ENCODE measurements at regions not wholly inside any gene's neighbourhood (a gene's known extent, or its start where the extent isn't known, plus 50 kb on each side); places are given as distances from the start of the nearest gene placed in this dataset.
"Not testable (repeated sequence)": the region's sequence is repeated elsewhere in the genome, so short reads cannot be mapped to it uniquely, and the experiment has no call there.

DNA sequence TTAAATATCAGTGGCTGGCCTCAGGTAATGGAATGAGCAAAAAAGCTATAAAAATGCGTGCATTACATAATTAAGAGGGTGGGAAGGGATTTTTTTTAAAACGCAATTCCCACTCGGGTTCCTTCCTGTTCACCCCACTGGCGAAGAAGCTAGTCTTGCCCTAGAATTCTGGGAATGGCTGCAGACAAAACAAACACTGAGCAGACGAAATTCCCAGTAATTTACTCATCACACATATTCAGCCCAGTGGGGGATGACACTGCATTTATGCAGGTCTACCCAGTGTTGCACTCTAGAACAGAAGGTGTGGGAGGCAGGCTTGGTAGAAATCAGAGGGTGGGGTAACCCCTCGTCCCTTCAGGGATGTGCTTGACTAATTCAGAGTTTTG is 2695.0 kb upstream of the DEFB115 start:
- DNase-seq, result no peak

DNA sequence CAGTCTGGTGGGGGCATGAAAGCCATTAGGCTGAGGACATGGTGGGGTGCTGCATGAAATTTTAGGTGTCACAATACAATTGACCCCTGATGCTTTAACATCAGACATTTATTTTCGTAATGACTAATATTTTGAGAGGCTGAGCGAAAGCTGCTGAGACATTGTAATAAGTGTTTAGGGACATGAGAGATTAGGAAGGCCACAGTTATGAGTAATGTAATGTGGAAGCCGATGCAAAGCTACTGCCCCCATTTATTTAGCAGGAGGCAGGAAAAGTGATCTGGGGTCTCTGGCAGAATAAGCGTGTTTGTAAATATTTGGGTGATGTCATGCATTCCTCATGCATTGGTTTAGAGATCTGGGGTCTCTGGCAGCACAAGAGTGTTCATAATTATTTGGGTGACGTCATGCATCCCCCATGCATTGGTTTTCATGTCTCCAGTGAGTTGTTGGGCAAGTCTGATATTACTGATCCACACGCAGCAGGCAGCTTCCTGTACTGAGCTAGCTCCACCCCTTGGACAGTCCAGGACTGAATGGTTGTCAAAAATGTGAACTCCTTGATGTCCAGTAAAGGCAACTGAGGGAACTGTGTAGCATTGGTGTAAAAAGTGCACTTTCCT is 2694.5 kb upstream of the DEFB115 start:
- DNase-seq, result not testable (repeated sequence)

DNA sequence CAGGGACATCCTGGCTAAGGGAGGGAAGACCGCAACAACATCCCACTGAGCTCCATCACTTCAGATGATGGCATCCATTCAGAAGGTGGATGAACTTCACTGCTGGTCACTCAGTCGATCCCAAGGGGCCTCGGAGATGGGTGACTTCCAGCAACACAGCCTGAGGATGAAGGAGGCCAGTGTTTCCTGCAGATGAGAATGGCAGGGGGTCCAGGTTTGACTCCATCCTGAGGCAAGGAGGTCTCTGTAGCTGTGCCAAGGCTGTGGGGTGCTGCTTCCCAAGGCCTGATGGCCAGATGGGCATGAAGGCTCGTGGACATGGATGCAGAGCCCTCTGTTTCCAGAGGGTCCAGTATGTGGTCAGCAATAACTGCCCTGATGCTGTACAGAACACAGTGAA is 2693.4 kb upstream of the DEFB115 start:
- DNase-seq, result not testable (repeated sequence)

DNA sequence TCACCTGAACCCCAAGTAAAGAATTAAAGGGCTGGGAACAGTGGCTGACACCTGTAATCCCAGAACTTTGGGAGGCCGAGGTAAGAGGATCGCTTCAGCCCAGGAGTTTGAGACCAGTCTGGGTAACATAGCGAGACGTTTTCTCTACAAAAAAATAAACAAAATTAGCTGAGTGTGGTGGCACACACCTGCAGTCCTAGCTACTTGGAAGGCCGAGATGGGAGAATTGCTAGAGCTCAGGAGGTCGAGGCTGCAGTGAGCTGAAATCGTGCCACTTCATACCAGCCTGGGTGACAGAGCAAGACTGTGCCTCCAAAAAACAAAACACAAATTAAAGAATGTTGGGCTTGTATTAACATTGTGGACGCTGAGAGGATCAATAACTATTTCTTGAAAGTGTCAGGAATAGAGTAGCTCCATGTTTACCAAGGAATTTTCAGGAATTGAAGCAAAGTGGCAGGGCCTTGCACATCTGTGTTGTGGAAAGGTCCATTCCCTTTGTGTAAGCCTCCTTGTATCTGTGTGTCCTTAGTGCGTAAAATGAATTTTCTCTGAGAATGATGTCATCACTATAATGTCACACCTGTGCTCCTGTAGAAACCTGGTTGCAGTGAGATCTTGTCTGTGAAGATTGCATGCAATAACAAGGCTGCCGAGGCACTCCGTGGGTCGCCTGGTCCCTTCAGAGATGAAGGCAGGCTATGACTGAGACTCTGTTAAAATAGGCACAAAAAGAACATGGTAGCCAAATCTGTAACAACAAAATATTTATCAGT is 2692.6 kb upstream of the DEFB115 start:
- not testable (repeated sequence) for DNase-seq

DNA sequence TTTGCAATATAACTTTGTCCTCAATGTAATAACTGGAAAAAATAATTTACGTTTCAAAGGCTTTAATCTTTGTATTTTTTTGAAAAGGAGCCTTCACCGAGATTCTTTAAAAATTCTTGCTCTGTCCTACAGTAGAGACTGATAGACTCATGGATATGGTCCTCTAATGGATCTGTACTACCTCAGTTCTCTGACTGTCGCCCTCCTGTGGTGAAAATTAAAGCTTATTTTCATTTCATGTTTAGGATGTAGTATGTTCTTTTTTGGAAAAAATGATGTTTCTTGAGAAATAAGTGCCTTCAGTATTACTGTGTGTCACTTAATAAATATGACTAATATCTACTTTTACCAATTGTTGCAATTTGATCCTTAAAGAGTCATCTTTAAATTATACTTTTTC is 2681.5 kb upstream of the DEFB115 start:
- DNase-seq, result peak; percentile 6

DNA sequence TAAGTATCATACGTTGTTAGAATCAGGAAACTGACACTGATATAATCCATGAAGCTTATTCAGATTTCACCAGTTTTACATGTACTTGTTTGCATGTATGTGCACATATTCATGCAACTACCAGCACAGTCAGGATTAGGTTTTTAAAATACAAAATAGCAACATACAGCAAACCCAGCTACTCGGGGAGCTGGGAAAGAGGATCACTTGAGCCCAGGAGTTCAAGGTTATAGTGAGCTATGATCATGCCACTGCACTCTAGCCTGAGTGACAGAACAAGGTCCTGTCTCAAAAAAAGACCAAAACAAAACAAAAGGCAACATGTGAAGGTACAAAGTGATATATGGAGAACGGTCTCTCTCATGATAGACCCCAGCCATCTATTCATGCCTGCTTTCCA is 2665.8 kb upstream of the DEFB115 start:
- not testable (repeated sequence) for DNase-seq

DNA sequence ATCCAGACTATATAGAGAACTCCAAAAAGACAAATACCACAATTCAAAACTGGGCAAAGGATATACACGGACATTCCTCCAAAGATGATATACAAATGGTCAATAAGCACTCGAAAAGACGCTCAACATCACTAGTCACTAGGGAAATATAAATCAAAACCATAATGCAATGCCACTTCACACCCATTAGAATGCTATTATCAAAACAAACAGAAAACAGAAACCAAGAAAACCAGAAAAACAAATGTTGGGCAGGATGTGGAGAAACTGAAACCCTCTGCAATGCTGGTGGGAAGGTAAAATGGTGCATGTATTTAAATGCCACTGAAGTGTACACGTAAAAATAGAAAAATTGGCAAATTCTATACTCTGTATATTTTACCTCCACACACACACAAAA is 2664.1 kb upstream of the DEFB115 start:
- not testable (repeated sequence) for DNase-seq

DNA sequence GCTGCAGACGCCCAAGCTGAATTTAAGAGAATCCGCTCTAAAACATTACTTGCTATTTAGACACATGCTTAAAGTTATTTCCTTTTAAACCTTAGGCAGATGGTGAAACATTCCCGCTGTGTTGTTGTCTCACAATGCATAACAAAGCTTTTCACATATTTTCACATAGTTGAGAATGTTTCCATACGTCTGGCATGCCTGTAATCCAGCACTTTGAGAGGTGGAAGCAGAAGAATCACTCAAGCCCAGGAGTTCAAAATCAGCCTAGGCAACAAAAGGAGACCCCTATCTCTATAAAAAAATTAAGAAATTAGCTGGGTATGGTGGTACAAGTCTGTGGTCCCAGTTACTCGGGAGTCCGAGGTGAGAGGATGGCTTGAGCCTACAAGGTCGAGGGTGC is 2663.0 kb upstream of the DEFB115 start:
- DNase-seq, result not testable (repeated sequence)

DNA sequence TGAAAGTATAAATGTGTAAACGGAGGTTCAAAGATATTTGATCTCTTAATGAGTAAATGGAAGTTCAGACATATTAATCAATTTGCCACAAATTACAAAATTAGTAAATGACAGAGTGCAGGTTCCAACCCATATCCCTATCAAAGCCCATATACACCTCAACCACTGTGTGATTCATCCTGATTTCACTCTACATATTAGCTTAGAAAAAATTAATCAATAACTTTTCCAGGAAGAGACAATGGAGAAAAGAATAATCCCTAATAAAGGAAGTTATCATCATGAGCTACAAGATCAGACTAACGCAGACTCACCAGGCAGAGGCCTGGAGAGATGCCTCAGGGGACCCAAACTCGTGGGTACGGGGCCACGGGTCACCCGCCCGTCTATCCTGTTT is 2655.5 kb upstream of the DEFB115 start:
- DNase-seq, result not testable (repeated sequence)

DNA sequence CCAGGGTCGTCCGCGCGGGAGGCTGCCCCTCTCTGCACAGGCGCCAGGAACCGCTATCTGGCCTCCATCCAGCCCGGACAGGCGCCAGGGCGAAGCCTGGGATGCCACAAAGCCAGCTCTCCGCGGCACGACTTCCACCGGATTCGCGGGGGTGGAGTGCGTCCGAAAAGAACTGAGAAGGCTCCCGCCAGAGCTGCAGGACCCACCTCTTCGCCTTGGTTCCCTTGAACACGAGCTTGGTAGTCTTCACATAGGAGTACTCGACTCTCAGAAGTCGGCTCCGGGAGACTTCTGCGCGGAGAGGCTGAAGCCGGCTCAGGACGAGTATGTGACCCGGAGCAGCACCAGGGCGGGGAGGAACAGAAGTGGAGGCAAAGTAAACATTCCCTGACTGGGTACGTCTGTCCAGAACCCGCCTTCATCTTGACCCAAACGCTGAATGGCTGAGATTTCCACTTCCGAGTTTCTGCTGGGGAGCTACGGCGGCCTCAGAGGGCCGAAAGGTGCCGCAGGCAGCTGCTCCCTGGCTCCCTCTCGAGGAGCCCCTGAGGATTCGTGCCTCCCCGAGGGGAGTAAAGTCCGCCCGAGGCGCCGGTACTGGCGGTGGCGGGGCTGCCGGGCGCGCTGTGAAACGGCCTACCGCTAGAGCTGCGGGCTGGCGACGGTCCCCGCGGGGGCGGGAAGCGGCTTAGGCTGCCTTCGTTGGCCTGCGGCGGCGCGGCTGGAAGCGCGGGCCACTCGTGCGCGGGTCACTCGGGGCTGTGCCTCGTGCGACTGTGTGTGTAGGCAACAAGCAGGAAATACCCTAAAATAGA is 2654.9 kb upstream of the DEFB115 start:
- DNase-seq, result peak; percentile 87

DNA sequence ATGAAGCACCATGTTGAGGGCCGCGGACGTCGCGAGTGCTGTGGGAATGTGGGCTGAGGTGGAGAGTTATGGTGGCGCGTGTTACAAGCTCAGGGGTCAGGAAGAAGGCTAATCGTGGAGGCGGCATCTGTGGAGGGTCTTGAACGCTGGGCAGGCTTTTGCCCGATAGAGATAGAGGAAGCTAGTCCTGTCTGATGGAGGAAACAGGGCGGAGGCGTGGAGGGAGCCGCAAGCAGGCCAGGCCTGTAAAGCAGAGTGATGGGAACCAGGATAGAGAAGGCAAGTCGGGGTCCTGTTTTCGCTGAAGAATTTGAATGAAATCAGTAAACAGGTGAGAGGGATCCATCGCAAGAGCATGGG is 2654.3 kb upstream of the DEFB115 start:
- DNase-seq, result not testable (repeated sequence)

DNA sequence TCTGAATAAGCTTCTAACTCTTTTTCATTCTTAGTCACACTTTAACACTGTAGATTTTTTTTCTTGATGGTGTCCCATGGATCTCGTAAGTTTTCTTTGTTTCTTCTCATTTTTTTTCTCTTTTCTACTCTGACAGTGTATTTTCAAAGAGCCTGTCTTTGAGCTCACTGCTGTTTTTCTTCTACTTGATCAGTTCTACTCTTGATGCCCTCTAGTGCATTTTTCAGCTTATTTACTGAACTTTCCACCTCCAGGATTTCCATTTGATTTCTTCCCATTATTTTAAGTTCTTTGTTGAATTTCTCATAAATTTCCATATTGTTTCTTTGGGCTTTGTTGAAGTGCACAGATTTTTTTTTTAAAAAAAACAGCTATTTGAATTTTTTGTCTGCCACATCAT is 2641.1 kb upstream of the DEFB115 start:
- no peak for DNase-seq

DNA sequence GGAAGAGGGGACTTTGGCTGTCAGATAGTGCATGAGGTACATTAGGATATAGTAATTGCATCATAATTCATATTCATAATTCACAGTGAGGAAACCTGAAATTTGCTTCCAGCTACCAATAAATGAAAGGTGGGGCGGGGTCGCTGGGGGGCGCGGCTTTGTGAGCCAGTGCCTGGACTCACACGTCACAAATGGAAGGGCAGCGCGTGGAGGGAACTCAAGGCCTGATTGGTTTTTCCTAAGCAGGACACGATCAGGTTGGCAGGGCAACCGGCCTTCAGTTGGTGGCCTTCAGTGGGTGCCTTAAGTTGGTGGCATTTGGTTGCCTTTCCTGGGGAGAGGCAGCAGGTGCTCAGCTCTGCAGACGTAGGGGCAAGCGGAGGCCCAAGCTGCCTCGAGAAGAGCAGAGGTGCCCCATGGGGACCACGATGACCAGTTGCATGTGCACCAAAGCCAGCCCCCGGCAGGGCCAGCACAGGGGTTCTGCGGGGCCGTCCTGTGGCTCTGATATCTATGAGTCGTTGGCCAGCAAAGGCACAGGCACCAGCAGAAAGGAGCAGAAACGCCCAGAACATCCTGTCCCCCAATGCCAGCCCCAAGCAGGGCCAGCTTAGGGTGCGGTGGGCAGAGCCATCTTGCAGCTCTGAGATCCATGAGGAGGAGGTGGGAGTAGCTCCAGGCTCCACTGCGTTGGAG is 2637.4 kb upstream of the DEFB115 start:
- DNase-seq, result not testable (repeated sequence)

DNA sequence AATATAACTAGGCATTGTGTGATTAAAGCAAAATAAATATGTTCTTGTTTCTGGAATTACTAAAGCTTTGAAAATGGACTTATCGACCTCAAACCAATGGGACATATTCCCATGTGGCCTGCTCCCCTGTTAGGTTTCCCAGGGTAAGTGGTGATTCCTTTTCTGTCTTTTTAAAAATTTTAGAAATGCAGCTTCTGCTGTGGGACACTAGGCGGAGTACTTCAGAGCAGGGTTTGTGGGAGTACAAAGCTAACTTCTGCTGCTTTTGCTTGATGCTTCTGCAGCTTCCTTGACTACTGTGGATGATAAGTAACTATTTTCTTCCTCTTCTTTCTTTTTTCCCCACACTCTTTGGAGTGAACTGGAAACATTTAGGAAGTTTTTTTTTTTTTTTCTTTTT is 2632.4 kb upstream of the DEFB115 start:
- not testable (repeated sequence) for DNase-seq

DNA sequence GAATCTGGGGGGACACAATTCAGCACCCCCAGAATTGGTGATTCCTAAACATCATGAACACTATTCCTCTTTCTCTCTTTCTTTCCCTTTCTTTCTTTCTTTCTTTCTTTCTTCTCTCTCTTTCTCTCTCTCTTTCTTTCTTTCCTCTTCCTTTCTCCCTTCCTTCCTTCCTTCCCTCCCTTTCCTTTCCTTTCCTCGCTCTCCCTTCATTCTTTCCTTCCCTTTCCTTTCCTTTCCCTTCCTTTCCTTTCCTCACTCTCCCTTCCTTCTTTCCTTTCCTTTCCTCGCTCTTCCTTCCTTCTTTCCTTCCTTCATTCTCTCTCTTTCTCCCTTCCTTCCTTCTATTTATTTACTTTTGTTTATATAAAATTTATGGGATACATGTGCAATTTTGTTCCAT is 2616.6 kb upstream of the DEFB115 start:
- not testable (repeated sequence) for DNase-seq
